ENCODE measurements at regions not wholly inside any gene's neighbourhood (a gene's known extent, or its start where the extent isn't known, plus 50 kb on each side); places are given as distances from the start of the nearest gene placed in this dataset.
"Not testable (repeated sequence)": the region's sequence is repeated elsewhere in the genome, so short reads cannot be mapped to it uniquely, and the experiment has no call there.

- TF ChIP-seq CTCF (IDR thresholded peaks at IDR 0.05; ENCODE audit: borderline replicate concordance, extremely low read depth, low read length, poor library complexity, severe bottlenecking); EZH2 (IDR thresholded peaks at IDR 0.05; ENCODE audit: borderline replicate concordance, low read depth, low read length, severe bottlenecking): not testable (repeated sequence)
Observed at GRCh38 chr10:42723549-42723948, 59.0 kb upstream of the BMS1 start.
